Keratinocyte (primary cell): ENCODE measurements at regions not wholly inside any gene's neighbourhood (a gene's known extent, or its start where the extent isn't known, plus 50 kb on each side); places are given as distances from the start of the nearest gene placed in this dataset.

Experiments used
- EZH2 ChIP-seq: IDR thresholded peaks from one replicate; pipeline ENCODE4 v1.6.1; 2012; ENCODE audit warnings: inconsistent platforms, mild to moderate bottlenecking, low read length, moderate library complexity
- TF ChIP-seq, protein P1 (sequence below), 3 experiments: IDR thresholded peaks in 1 of 3; conservative IDR thresholded peaks in 1 of 3; optimal IDR thresholded peaks in 1 of 3; 2 replicates in 2 of 3; 3 replicates in 1 of 3; pipeline versions ENCODE3 to v1.5.1; 2011; ENCODE audit warnings: low read length in 3 of 3, mild to moderate bottlenecking in 3 of 3, moderate library complexity in 2 of 3, control low read depth in 1 of 3, inconsistent platforms in 1 of 3; ENCODE audit not compliant: insufficient read depth in 2 of 3; ENCODE audit errors: extremely low read depth in 1 of 3

GRCh38 chr1:91200675-91201074 is 178.8 kb upstream of the ZNF644 start:
- TF ChIP-seq, protein P1, sequence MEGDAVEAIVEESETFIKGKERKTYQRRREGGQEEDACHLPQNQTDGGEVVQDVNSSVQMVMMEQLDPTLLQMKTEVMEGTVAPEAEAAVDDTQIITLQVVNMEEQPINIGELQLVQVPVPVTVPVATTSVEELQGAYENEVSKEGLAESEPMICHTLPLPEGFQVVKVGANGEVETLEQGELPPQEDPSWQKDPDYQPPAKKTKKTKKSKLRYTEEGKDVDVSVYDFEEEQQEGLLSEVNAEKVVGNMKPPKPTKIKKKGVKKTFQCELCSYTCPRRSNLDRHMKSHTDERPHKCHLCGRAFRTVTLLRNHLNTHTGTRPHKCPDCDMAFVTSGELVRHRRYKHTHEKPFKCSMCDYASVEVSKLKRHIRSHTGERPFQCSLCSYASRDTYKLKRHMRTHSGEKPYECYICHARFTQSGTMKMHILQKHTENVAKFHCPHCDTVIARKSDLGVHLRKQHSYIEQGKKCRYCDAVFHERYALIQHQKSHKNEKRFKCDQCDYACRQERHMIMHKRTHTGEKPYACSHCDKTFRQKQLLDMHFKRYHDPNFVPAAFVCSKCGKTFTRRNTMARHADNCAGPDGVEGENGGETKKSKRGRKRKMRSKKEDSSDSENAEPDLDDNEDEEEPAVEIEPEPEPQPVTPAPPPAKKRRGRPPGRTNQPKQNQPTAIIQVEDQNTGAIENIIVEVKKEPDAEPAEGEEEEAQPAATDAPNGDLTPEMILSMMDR (optimal IDR thresholded peaks at IDR 0.05 in 1 of 3, IDR thresholded peaks at IDR 0.05 in 1 of 3, conservative IDR thresholded peaks at IDR 0.05 in 1 of 3; ENCODE audit: extremely low read depth in 1 of 3, insufficient read depth in 2 of 3, low read length in 3 of 3), result no peak
- TF ChIP-seq EZH2, result no peak
